HUES64 (cell line): ENCODE measurements at regions not wholly inside any gene's neighbourhood (a gene's known extent, or its start where the extent isn't known, plus 50 kb on each side); places are given as distances from the start of the nearest gene placed in this dataset.

Experiments used
- H3K27ac ChIP-seq: 2 replicates; pipeline ENCODE4 v1.7.0; 2013; ENCODE audit warnings: low read depth, low read length, inconsistent platforms
- H3K27me3 ChIP-seq: 2 replicates; pipeline ENCODE4 v1.6.1; 2013; ENCODE audit warnings: mild to moderate bottlenecking, low read length; ENCODE audit not compliant: insufficient read depth
- H3K36me3 ChIP-seq: 2 replicates; pipeline ENCODE4 v1.6.1; 2013; ENCODE audit warnings: mild to moderate bottlenecking, low read length; ENCODE audit not compliant: insufficient read depth
- H3K4me1 ChIP-seq: 2 replicates; pipeline ENCODE4 v1.6.1; 2013; ENCODE audit warnings: mild to moderate bottlenecking, low read length, moderate library complexity; ENCODE audit not compliant: insufficient read depth
- H3K4me3 ChIP-seq: 2 replicates; pipeline ENCODE4 v1.5.1; 2013; ENCODE audit warnings: mild to moderate bottlenecking, low read length, moderate library complexity
- H3K9ac ChIP-seq: 2 replicates; pipeline ENCODE4 v1.6.1; 2013; ENCODE audit warnings: mild to moderate bottlenecking, low read depth, low read length
- H3K9me3 ChIP-seq: 2 replicates; pipeline ENCODE4 v1.6.1; 2013; ENCODE audit warnings: low read depth, low read length; ENCODE audit not compliant: insufficient read depth
- WGBS: fragments of 150-250, 120-280 bp; methylation state at CpG from one replicate; pipeline ENCODE4 v1.1.7; 2013; ENCODE audit warnings: missing lambda C conversion rate; 5-methylcytosine and 5-hydroxymethylcytosine counted together

DNA sequence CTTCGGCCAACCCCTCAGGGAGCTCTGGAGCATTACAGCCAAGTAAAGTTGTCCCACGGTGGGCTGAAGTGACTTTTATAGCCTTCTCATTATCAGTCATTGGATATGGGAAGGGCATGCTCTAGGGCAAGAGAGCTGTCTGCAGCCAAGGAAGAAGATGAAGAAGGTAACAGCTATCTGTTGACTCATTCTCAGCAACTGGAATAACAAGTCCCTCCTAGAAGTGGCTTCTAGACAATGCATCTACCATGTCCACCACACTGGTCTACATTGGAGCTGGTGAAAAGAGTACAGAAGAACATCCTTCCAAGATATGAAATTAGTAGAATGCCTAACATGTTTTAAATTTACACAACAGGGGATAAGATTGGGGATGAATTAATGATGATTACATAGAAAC, 524.2 kb downstream of the ACTL7B start:
- H3K4me1 ChIP-seq: peaks cover 18% of the 10 kb centered on the region
- no peaks in the 10 kb centered on the region for H3K27me3 ChIP-seq
- no peaks in the 10 kb centered on the region for H3K36me3 ChIP-seq
- H3K4me3 ChIP-seq: no peak overlapping the region
- peaks cover 4% of the 10 kb centered on the region; the same call in 1 of the 2 replicates for H3K9me3 ChIP-seq
- H3K27ac ChIP-seq: no peak overlapping the region
- WGBS: 89% methylated on average over 2 of the region's 2 CpGs
- H3K9ac ChIP-seq: no peak overlapping the region

- H3K4me1 ChIP-seq: no peaks in the 10 kb centered on the region
- 90% methylated on average over 1 of the region's 1 CpG for WGBS
- H3K9me3 ChIP-seq: peaks cover 4% of the 10 kb centered on the region; the same call in 1 of the 2 replicates
- H3K9ac ChIP-seq: no peak overlapping the region
- no peaks in the 10 kb centered on the region for H3K36me3 ChIP-seq
- no peaks in the 10 kb centered on the region for H3K27me3 ChIP-seq
- no peak overlapping the region for H3K27ac ChIP-seq
- H3K4me3 ChIP-seq: no peak overlapping the region
Measured at GRCh38 chr9:108325406-108325805, 530.4 kb downstream of the ACTL7B start.

DNA sequence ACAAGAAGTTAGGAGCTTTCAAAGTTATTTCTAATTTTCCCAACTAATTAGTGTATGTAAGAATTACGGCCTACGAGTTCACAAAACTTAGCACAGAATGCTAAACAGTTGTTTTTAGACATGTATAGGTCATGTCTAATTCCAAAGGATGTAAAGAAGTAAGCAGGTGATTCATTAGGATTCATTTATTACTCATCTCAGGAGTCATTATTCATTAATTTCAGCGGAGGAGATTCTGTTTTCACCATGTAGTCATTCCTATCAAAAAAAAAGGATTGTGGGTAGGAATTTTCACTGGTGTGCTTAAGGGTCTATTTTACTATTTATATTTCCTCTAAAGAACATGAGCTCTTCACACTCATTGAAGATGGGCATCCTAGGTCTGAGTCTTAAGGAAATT, 532.2 kb downstream of the ACTL7B start:
- Histone ChIP-seq H3K4me3 (no peak overlapping the region), H3K27ac (no peak overlapping the region)
- 100% methylated on average over 2 of the region's 3 CpGs for WGBS

DNA sequence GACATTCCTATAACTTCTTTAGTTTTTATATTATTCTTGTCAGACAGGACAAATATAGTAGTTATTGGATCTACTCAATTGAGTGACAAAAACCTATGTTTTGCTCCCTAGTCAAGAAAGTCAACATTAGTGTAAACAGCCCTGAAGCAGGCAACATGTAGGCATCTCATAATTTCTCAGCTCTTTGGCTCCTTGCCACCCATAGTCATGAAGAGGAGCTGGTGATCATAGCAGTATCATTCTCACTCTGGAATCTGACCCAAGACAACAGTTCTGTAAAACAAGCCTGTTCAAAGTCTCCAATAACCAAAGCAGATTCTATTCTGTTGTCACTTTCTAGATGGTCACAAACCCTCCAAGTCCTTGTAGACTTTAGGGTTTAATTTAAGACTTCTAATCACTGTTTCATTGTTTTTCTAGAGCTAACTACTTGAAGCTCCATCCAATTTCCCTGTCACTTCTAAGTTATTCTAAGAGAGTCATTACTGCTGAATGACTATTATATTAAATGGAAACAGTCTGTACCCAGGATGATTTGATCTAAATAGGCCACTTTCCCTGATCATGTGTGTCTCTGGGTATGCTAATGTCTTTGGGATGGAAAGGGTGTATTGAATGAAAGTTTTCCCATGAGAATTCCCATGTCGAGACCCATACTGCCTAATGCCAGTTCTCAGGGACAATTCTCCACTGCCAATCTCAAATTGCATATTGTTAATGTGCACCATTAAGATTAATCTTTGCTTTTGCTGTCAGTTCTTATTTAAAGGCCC, 533.3 kb downstream of the ACTL7B start:
- peaks cover 4% of the 10 kb centered on the region; the same call in 1 of the 2 replicates for H3K9me3 ChIP-seq
- WGBS: 100% methylated on average over 1 of the region's 1 CpG
- no peak overlapping the region for H3K27ac ChIP-seq
- no peak overlapping the region for H3K9ac ChIP-seq
- H3K36me3 ChIP-seq: no peaks in the 10 kb centered on the region
- no peaks in the 10 kb centered on the region for H3K4me1 ChIP-seq
- no peaks in the 10 kb centered on the region for H3K27me3 ChIP-seq
- no peak overlapping the region for H3K4me3 ChIP-seq

More for the DNA sequence above, 532.2 kb downstream of the ACTL7B start:
- Histone ChIP-seq H3K9ac (no peak overlapping the region), H3K4me1 (no peaks in the 10 kb centered on the region), H3K36me3 (no peaks in the 10 kb centered on the region), H3K9me3 (peaks cover 4% of the 10 kb centered on the region; the same call in 1 of the 2 replicates), H3K27me3 (no peaks in the 10 kb centered on the region)

DNA sequence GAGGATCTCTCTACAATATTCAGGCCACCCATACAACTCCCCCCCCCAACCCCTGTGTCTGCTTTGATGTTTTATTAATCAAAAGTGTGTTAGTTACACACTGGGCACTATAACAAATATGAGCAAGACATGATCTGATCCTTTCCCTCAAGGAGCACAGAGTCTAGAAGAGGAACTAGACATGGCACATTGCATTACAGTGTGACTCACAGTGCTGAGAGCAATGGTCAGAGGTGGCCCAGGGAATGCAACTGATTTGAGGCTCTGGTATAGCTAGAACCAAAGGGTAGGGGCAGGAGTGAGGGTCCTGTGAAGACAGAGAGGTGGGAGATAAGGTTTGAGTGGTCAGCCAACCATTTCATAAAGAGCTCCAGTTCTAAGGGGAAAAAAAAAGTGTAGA, 539.2 kb downstream of the ACTL7B start:
- H3K27me3 ChIP-seq: no peaks in the 10 kb centered on the region
- no peaks in the 10 kb centered on the region for H3K36me3 ChIP-seq
- no peaks in the 10 kb centered on the region for H3K4me1 ChIP-seq
- no peak overlapping the region for H3K9ac ChIP-seq
- H3K27ac ChIP-seq: no peak overlapping the region
- H3K4me3 ChIP-seq: no peak overlapping the region
- 0 out of 2 replicates have a peak, but pooled peaks cover 2% of the 10 kb centered on the region for H3K9me3 ChIP-seq

GRCh38 chr9:108316066-108316465, 539.7 kb downstream of the ACTL7B start:
- Histone ChIP-seq H3K36me3 (no peaks in the 10 kb centered on the region), H3K9me3 (0 out of 2 replicates have a peak, but pooled peaks cover 2% of the 10 kb centered on the region), H3K4me3 (no peak overlapping the region), H3K4me1 (no peaks in the 10 kb centered on the region), H3K27me3 (no peaks in the 10 kb centered on the region), H3K9ac (no peak overlapping the region), H3K27ac (no peak overlapping the region)
- 93% methylated on average over 1 of the region's 4 CpGs for WGBS

- Histone ChIP-seq H3K4me1 (no peaks in the 10 kb centered on the region), H3K9me3 (no peaks in the 10 kb centered on the region), H3K4me3 (no peak overlapping the region), H3K36me3 (no peaks in the 10 kb centered on the region), H3K9ac (no peak overlapping the region), H3K27ac (no peak overlapping the region), H3K27me3 (no peaks in the 10 kb centered on the region)
- WGBS: 88% methylated on average over 3 of the region's 3 CpGs
Measured at GRCh38 chr9:108311745-108312144, 544.0 kb downstream of the ACTL7B start.

GRCh38 chr9:108310202-108310601, 545.6 kb downstream of the ACTL7B start:
- Histone ChIP-seq H3K9ac (no peak overlapping the region), H3K4me3 (no peak overlapping the region), H3K27me3 (no peaks in the 10 kb centered on the region), H3K4me1 (no peaks in the 10 kb centered on the region), H3K9me3 (no peaks in the 10 kb centered on the region), H3K27ac (no peak overlapping the region), H3K36me3 (no peaks in the 10 kb centered on the region)
- WGBS: 90% methylated on average over 3 of the region's 3 CpGs

DNA sequence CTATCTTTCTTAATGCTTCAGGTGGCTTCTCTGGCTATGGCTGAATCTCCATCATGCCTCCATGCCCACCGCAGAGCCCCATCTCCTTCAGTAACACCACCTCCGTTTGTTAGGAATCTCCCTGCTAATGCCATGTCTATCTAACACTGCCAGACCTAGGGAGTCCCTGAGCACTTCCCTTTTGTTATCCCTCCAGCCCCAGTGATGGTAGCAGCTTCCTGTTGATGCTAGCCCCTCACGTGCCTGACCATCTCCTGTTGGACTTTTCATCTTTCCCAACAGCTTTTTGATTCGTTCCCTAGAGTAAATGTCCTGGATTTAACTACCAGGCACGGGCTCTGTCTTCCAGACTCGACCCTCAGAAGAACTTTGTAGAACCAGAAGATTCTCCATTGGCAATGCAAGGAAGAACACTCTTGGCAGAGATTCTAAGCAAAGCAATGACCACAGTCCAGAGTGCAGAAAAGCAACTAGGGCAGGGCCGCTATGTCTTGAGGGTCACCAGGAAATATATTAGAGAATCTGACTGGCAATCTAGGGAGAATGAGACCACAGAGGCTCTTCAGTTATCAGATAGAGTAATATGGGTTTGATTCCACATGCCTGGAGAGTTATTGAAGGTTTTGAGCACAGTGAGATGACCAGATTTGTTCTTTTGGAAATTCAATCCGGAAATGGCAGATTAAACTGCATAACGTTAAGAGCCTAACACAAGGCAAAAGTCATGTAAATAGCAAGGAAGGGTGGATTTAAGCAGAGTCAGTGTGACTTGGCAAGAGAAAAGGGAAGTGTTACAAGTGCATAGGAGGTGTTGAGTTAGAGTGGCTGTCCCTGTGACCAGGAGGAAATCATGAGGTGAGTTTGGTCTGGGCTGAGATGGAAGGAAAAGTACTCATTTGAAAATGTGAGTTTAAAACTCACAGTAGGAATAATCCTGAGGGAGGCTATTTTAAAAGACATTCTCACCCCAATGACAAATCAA, 555.2 kb downstream of the ACTL7B start:
- WGBS: 86% methylated on average over 9 of the region's 9 CpGs
- no peaks in the 10 kb centered on the region for H3K36me3 ChIP-seq
- no peak overlapping the region for H3K9ac ChIP-seq
- no peaks in the 10 kb centered on the region for H3K4me1 ChIP-seq
- H3K4me3 ChIP-seq: no peak overlapping the region
- no peaks in the 10 kb centered on the region for H3K27me3 ChIP-seq
- no peaks in the 10 kb centered on the region for H3K9me3 ChIP-seq
- no peak overlapping the region for H3K27ac ChIP-seq

DNA sequence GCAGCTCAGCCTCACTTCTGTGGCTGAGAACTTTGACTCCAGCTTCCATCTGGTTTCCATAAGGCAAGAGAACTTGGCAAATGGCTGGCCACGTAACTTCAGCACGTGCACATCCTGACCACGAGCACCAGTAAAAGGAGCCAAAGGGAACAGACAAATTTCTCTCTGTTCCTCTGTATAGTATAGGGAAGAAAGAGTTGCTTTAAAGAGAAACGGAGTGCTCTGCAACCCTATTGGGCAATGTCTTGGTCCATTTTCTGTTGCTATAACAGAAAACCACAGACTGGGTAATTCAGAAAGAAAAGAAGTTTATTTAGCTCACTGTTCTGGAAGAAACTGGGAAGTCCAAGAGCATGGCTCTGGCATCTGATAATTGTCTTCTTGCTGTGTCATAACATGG, 558.7 kb downstream of the ACTL7B start:
- Histone ChIP-seq H3K27me3 (no peaks in the 10 kb centered on the region), H3K4me1 (no peaks in the 10 kb centered on the region), H3K4me3 (no peak overlapping the region), H3K9me3 (no peaks in the 10 kb centered on the region), H3K9ac (no peak overlapping the region), H3K36me3 (no peaks in the 10 kb centered on the region), H3K27ac (no peak overlapping the region)
- WGBS: 96% methylated on average over 4 of the region's 4 CpGs

DNA sequence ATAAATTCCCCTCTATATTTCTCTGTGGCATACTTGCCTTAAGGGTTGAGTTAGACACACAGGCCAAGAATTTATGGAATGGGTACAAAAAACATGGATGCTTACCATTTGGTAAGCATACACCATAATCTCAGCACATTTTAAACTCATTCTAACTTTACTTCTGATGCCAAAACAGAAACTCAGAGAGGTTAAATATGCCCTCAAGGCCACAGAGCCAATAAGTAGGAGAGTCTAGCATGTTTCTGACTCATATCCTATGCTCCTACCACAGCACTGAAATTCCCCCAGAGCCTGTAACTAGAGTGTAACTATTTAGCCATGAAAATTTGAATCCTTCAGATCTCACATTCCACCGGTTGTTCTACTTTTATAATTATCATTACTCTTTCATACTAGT, 559.7 kb downstream of the ACTL7B start:
- no peaks in the 10 kb centered on the region for H3K9me3 ChIP-seq
- H3K27ac ChIP-seq: no peak overlapping the region
- no CpG with 5 or more reads among the region's 1 CpG for WGBS
- no peaks in the 10 kb centered on the region for H3K4me1 ChIP-seq
- no peak overlapping the region for H3K9ac ChIP-seq
- no peaks in the 10 kb centered on the region for H3K36me3 ChIP-seq
- H3K27me3 ChIP-seq: no peaks in the 10 kb centered on the region
- H3K4me3 ChIP-seq: no peak overlapping the region
